Glutamatergic neuron (in vitro differentiated cells): ENCODE measurements at regions not wholly inside any gene's neighbourhood (a gene's known extent, or its start where the extent isn't known, plus 50 kb on each side); places are given as distances from the start of the nearest gene placed in this dataset.

Source experiments
- DNase-seq: peaks from one replicate; pipeline ENCODE4 v3.0.0; 2022
- H3K27ac Mint-ChIP-seq: one replicate; pipeline ENCODE4 v1.8.0; 2020; ENCODE audit warnings: mild to moderate bottlenecking, mixed read lengths, inconsistent platforms; ENCODE audit not compliant: unreplicated experiment
- H3K27me3 Mint-ChIP-seq: one replicate; pipeline ENCODE4 v1.8.0; 2020; ENCODE audit warnings: mild to moderate bottlenecking, moderate library complexity, mixed read lengths, inconsistent platforms; ENCODE audit not compliant: unreplicated experiment
- H3K36me3 Mint-ChIP-seq: one replicate; pipeline ENCODE4 v1.8.0; 2020; ENCODE audit warnings: mild to moderate bottlenecking, mixed read lengths, inconsistent platforms; ENCODE audit not compliant: unreplicated experiment
- H3K4me1 Mint-ChIP-seq: one replicate; pipeline ENCODE4 v1.8.0; 2020; ENCODE audit warnings: mild to moderate bottlenecking, low read depth, mixed read lengths, inconsistent platforms; ENCODE audit not compliant: unreplicated experiment
- H3K4me3 Mint-ChIP-seq: one replicate; pipeline ENCODE4 v1.8.0; 2020; ENCODE audit warnings: mild to moderate bottlenecking, mixed read lengths, inconsistent platforms; ENCODE audit not compliant: unreplicated experiment
- H3K9me3 Mint-ChIP-seq: one replicate; pipeline ENCODE4 v1.8.0; 2020; ENCODE audit warnings: mild to moderate bottlenecking, moderate library complexity, mixed read lengths, inconsistent platforms; ENCODE audit not compliant: unreplicated experiment
- TF ChIP-seq, protein P1 (sequence below): fragments of 200-600 bp; sonication (generic); IDR thresholded peaks from one replicate; pipeline ENCODE4 v1.5.0; 2021; ENCODE audit not compliant: partially characterized antibody, unreplicated experiment

DNA sequence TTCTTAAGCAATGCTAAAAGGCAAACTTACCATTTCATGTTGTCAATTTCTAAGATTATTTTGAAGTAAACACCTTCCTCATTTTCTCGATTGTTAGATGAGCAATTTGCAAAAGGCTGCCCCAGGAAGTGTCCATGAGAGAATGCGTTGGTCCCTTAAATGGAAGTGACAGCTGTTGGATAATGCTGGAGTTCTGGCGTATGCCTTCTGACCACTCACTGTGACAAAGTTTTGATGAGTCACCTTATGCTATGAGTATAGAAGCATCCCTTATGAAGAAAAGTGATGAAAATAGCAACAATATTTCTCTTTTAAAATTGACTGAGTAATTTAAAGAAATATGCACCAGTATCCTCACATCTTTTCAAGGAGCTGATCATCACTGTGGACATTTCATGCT is 1497.5 kb downstream of the DPP10 start:
- Mint-ChIP-seq H3K27me3 (no peaks in the 10 kb centered on the region), H3K4me1 (peaks cover 2% of the 10 kb centered on the region), H3K36me3 (no peaks in the 10 kb centered on the region), H3K9me3 (no peaks in the 10 kb centered on the region), H3K4me3 (no peak overlapping the region), H3K27ac (no peak overlapping the region)
- TF ChIP-seq, protein P1, sequence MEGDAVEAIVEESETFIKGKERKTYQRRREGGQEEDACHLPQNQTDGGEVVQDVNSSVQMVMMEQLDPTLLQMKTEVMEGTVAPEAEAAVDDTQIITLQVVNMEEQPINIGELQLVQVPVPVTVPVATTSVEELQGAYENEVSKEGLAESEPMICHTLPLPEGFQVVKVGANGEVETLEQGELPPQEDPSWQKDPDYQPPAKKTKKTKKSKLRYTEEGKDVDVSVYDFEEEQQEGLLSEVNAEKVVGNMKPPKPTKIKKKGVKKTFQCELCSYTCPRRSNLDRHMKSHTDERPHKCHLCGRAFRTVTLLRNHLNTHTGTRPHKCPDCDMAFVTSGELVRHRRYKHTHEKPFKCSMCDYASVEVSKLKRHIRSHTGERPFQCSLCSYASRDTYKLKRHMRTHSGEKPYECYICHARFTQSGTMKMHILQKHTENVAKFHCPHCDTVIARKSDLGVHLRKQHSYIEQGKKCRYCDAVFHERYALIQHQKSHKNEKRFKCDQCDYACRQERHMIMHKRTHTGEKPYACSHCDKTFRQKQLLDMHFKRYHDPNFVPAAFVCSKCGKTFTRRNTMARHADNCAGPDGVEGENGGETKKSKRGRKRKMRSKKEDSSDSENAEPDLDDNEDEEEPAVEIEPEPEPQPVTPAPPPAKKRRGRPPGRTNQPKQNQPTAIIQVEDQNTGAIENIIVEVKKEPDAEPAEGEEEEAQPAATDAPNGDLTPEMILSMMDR: no peak
- DNase-seq: no peak

DNA sequence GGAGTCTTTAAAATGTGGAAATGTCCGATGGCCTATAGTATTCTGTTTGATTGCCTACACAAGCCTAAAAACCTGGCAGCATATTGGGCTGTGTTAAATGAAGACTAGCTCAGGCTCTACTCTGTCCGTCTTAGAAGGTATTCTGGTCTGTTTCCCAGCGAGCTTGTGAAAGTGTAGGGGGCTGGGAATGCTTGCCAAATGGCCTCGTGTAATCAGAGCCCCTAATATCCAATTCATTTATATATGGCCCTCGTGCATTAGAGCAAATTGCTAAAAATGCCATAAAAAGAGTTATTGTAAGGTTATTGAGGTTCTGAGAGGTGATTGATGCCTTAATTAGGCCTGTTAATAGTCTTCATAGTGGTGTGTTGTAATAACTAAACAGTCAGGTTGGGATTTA is 1500.4 kb downstream of the DPP10 start:
- TF ChIP-seq, protein P1: no peak
- Mint-ChIP-seq H3K27me3 (no peaks in the 10 kb centered on the region), H3K4me1 (peaks cover 2% of the 10 kb centered on the region), H3K36me3 (no peaks in the 10 kb centered on the region), H3K4me3 (no peak overlapping the region), H3K9me3 (no peaks in the 10 kb centered on the region), H3K27ac (no peak overlapping the region)
- DNase-seq: no peak

DNA sequence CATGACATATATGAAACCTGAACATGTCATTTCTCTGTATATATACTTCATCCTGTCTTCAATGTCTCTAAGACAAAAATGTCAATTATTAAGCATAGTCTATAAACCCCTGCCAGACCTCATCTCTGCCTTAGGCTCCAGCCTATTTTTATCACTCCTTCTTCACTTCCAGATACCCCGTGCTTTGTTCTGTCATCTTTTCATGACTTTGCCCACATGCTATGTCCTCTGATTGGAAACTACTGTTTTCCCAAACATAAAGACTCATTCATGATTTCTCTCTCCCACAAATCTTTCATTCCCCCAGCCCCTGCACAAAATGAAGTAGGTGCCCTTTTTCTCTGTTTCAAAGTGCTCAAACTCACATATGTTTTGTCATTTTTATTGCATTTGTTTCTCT is 1503.9 kb downstream of the DPP10 start:
- no peaks in the 10 kb centered on the region for H3K27me3 Mint-ChIP-seq
- DNase-seq: no peak
- H3K36me3 Mint-ChIP-seq: no peaks in the 10 kb centered on the region
- H3K9me3 Mint-ChIP-seq: no peaks in the 10 kb centered on the region
- H3K4me3 Mint-ChIP-seq: no peak overlapping the region
- H3K27ac Mint-ChIP-seq: no peak overlapping the region
- H3K4me1 Mint-ChIP-seq: no peaks in the 10 kb centered on the region
- TF ChIP-seq, protein P1: no peak

DNA sequence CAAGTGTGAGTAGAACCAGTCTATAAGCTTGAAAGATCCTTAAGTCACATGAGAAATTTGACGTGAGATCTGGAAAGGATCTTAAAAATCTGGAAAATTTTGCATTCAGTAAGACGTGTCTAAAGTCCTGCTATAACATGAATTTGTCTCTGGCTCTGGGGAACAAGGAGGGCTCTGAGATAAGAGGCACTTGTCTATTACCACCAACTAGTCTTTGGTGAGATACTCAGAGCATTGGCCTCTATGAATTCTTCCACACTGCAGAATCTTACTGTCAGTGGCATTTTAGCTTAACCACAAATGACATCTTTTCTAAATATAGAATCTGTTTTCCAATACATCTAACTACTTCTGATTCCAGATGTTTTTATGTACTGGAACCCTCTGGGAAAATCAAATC is 1504.5 kb downstream of the DPP10 start:
- no peaks in the 10 kb centered on the region for H3K4me1 Mint-ChIP-seq
- H3K27me3 Mint-ChIP-seq: no peaks in the 10 kb centered on the region
- no peaks in the 10 kb centered on the region for H3K9me3 Mint-ChIP-seq

DNA sequence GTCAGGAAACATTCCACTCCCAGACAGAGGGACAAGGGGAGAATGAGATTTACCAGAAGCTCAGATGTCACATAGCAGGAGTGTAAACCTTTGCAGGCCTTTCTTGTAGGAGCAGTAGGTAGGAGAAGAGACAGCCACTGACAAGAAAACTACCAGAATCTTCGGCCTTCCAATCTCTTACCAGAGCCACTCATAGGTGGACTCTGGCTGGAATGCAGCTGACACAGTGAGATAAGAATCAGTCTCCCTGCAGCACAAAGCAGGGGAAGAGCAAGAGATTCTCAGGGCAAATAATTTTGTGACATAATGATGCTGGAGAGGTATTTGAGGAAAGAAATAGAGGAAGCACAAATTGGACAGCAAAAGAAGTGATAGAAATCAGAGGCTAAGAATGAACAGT is 1534.5 kb downstream of the DPP10 start:
- TF ChIP-seq, protein P1: no peak
- H3K9me3 Mint-ChIP-seq: peaks cover 1% of the 10 kb centered on the region
- H3K36me3 Mint-ChIP-seq: no peaks in the 10 kb centered on the region
- DNase-seq: no peak
- no peaks in the 10 kb centered on the region for H3K27me3 Mint-ChIP-seq
- no peak overlapping the region for H3K4me3 Mint-ChIP-seq
- no peaks in the 10 kb centered on the region for H3K4me1 Mint-ChIP-seq
- no peak overlapping the region for H3K27ac Mint-ChIP-seq

More for the DNA sequence above, 1504.5 kb downstream of the DPP10 start:
- no peaks in the 10 kb centered on the region for H3K36me3 Mint-ChIP-seq
- TF ChIP-seq, protein P1: no peak
- no peak overlapping the region for H3K4me3 Mint-ChIP-seq
- H3K27ac Mint-ChIP-seq: no peak overlapping the region
- no peak for DNase-seq
